ENCODE measurements at regions not wholly inside any gene's neighbourhood (a gene's known extent, or its start where the extent isn't known, plus 50 kb on each side); places are given as distances from the start of the nearest gene placed in this dataset.

- TF ChIP-seq CTCF (IDR thresholded peaks at IDR 0.05) (no peak), EZH2 (IDR thresholded peaks at IDR 0.05) (no peak), EZH2phosphoT487 (IDR thresholded peaks at IDR 0.05) (no peak)
Observed at GRCh38 chr3:106692624-106693023, 684.6 kb upstream of the CCDC54 start.

Data from neural progenitor cell (in vitro differentiated cells).